OCI-LY7 (cell line): ENCODE measurements at regions not wholly inside any gene's neighbourhood (a gene's known extent, or its start where the extent isn't known, plus 50 kb on each side); places are given as distances from the start of the nearest gene placed in this dataset.

Experiments
- BruUV-seq: library from RNA; stranded (reverse); fragments of 400-500 nt; replicated peaks from 2 replicates; lab custom pipeline; 2021; lab: Mats Ljungman, UMichigan
- CTCF ChIA-PET: fragments of 300-600 bp; sonication (Branson Sonifier 250); formaldehyde crosslinking; loops from one replicate; lab custom pipeline; 2022; ENCODE audit warnings: antibody characterized with exemption; ENCODE audit not compliant: unreplicated experiment; lab: Charles Lee
- POLR2A ChIA-PET: fragments of 300-600 bp; sonication (Branson Sonifier 250); formaldehyde crosslinking; loops from one replicate; lab custom pipeline; 2022; ENCODE audit warnings: antibody characterized with exemption; lab: Charles Lee
- DNase-seq: peaks from one replicate; pipeline ENCODE4 v3.0.0-alpha.2; 2015; ENCODE audit warnings: low spot score
- H2AFZ ChIP-seq: fragments of 200-600 bp; sonication (generic), shearing (Covaris generic); 2 replicates; pipeline ENCODE4 v1.6.1; 2014; ENCODE audit warnings: mild to moderate bottlenecking, antibody characterized with exemption, low read length, moderate library complexity
- H3K27ac ChIP-seq: fragments of 200-600 bp; sonication (generic); 2 replicates; pipeline ENCODE4 v1.5.1; 2014; ENCODE audit warnings: mixed run types, low read depth, mild to moderate bottlenecking, moderate library complexity, low read length, inconsistent platforms; ENCODE audit not compliant: poor library complexity, severe bottlenecking
- H3K36me3 ChIP-seq: fragments of 200-600 bp; sonication (generic); 2 replicates; pipeline ENCODE4 v1.6.1; 2014; ENCODE audit warnings: mild to moderate bottlenecking, antibody characterized with exemption, low read length, moderate library complexity, mixed read lengths; ENCODE audit not compliant: insufficient read depth
- H3K4me1 ChIP-seq: fragments of 200-600 bp; sonication (generic); 2 replicates; pipeline ENCODE4 v1.5.1; 2014; ENCODE audit warnings: mild to moderate bottlenecking, low read length; ENCODE audit not compliant: insufficient read depth, poor library complexity, severe bottlenecking
- H3K4me2 ChIP-seq: fragments of 200-600 bp; sonication (generic); 2 replicates; pipeline ENCODE4 v1.6.1; 2014; ENCODE audit warnings: mild to moderate bottlenecking, low read length
- H3K4me3 ChIP-seq: fragments of 200-600 bp; sonication (generic); 2 replicates; pipeline ENCODE4 v1.5.1; 2014; ENCODE audit warnings: mild to moderate bottlenecking, low read depth, low read length; ENCODE audit not compliant: poor library complexity, severe bottlenecking
- H3K79me2 ChIP-seq: fragments of 200-600 bp; sonication (generic); 2 replicates; pipeline ENCODE4 v1.6.1; 2016; ENCODE audit warnings: low read depth, mild to moderate bottlenecking, low read length, moderate library complexity, mixed read lengths; ENCODE audit not compliant: insufficient read depth
- H3K9me2 ChIP-seq: fragments of 200-600 bp; sonication (generic); 2 replicates; pipeline ENCODE4 v1.6.1; 2016; ENCODE audit warnings: mild to moderate bottlenecking, low read length, mixed read lengths; ENCODE audit not compliant: insufficient read depth
- H3K9me3 ChIP-seq: fragments of 200-600 bp; sonication (generic); 2 replicates; pipeline ENCODE4 v1.6.1; 2014; ENCODE audit warnings: mild to moderate bottlenecking, mixed run types, low read length, mixed read lengths
- H4K20me1 ChIP-seq: fragments of 200-600 bp; sonication (generic); 2 replicates; pipeline ENCODE4 v1.6.1; 2014; ENCODE audit warnings: mild to moderate bottlenecking, antibody characterized with exemption, low read length, moderate library complexity, mixed read lengths; ENCODE audit not compliant: insufficient read depth
- EZH2phosphoT487 ChIP-seq: fragments of 200-600 bp; sonication (generic); IDR thresholded peaks from 2 replicates; pipeline ENCODE4 v1.6.1; 2018; ENCODE audit warnings: low read depth, borderline replicate concordance, mild to moderate bottlenecking, mixed run types, antibody characterized with exemption, low read length, moderate library complexity, mixed read lengths
- intact Hi-C: fragments of 100-400 bp; cut with micrococcal nuclease; formaldehyde crosslinking; loops from one replicate; pipeline ENCODE4 v1.10.0; 2022; ENCODE audit not compliant: unreplicated experiment
- TF ChIP-seq, protein P1 (sequence below): fragments of 200-600 bp; sonication (generic); conservative IDR thresholded peaks from 2 replicates; pipeline ENCODE4 v1.5.1; 2014; ENCODE audit warnings: mild to moderate bottlenecking, antibody characterized with exemption, low read length, moderate library complexity, mixed read lengths

DNA sequence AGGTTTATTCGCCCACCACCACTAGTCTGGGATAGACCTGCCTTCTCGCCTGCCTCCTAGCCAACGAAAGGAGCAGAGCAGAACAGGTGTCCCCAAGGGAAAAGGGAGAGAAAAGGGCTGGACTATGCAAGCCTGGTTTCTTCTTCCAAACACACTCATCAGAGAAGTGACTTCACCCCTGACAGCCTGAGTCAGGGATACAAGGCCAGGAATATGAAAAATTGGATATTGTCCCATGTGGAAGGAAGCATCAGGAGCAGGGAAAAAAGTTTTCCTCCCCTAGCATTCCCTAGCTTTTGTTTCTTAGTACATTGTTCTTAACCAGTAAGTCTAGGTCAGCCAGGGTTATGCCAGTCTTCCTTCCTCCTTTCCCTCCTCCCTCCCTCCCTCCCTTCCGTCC is 56.9 kb upstream of the TNRC6B start:
- Histone ChIP-seq H3K79me2 (no peaks in the 10 kb centered on the region), H3K9me2 (no peaks in the 10 kb centered on the region), H3K9me3 (no peaks in the 10 kb centered on the region), H3K27ac (no peak overlapping the region), H2AFZ (no peak overlapping the region), H4K20me1 (no peaks in the 10 kb centered on the region), H3K4me2 (no peak overlapping the region), H3K36me3 (no peaks in the 10 kb centered on the region), H3K4me1 (no peaks in the 10 kb centered on the region), H3K4me3 (no peak overlapping the region)
- intact Hi-C loops: no loop called here
- TF ChIP-seq, protein P1, sequence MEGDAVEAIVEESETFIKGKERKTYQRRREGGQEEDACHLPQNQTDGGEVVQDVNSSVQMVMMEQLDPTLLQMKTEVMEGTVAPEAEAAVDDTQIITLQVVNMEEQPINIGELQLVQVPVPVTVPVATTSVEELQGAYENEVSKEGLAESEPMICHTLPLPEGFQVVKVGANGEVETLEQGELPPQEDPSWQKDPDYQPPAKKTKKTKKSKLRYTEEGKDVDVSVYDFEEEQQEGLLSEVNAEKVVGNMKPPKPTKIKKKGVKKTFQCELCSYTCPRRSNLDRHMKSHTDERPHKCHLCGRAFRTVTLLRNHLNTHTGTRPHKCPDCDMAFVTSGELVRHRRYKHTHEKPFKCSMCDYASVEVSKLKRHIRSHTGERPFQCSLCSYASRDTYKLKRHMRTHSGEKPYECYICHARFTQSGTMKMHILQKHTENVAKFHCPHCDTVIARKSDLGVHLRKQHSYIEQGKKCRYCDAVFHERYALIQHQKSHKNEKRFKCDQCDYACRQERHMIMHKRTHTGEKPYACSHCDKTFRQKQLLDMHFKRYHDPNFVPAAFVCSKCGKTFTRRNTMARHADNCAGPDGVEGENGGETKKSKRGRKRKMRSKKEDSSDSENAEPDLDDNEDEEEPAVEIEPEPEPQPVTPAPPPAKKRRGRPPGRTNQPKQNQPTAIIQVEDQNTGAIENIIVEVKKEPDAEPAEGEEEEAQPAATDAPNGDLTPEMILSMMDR: no peak
- no peak for TF ChIP-seq EZH2phosphoT487
- no TSS peak for BruUV-seq
- ChIA-PET CTCF (no interaction called here), POLR2A (no interaction called here)
- DNase-seq: no peak

DNA sequence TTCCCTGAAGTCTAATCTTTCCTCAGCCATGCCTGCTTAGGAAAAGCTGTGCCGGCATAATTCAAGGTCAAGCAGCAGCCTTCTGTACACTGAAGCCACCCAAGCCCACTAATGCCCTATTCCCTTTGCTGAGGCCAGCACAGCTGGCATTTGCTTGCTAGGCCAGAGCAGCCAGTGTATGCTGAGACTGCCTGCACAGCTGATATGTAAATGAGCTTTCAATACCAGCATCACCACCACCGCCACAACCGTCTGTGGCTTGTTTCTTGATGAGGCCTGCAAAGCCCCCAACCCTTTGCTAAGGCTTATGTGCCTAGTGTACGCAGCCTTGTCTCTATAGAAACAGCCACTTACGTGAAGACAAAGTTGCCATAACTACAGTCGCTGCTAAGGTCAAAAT is 56.3 kb upstream of the TNRC6B start:
- no peaks in the 10 kb centered on the region for H3K36me3 ChIP-seq
- DNase-seq: no peak
- no TSS peak for BruUV-seq
- intact Hi-C loops: no loop called here
- POLR2A ChIA-PET: no interaction called here
- H3K79me2 ChIP-seq: no peaks in the 10 kb centered on the region
- H2AFZ ChIP-seq: no peak overlapping the region
- CTCF ChIA-PET: no interaction called here
- TF ChIP-seq, protein P1: no peak
- no peak for TF ChIP-seq EZH2phosphoT487
- no peak overlapping the region for H3K4me2 ChIP-seq
- no peaks in the 10 kb centered on the region for H3K4me1 ChIP-seq
- no peak overlapping the region for H3K27ac ChIP-seq
- no peak overlapping the region for H3K4me3 ChIP-seq
- no peaks in the 10 kb centered on the region for H3K9me3 ChIP-seq
- no peaks in the 10 kb centered on the region for H4K20me1 ChIP-seq
- H3K9me2 ChIP-seq: no peaks in the 10 kb centered on the region

DNA sequence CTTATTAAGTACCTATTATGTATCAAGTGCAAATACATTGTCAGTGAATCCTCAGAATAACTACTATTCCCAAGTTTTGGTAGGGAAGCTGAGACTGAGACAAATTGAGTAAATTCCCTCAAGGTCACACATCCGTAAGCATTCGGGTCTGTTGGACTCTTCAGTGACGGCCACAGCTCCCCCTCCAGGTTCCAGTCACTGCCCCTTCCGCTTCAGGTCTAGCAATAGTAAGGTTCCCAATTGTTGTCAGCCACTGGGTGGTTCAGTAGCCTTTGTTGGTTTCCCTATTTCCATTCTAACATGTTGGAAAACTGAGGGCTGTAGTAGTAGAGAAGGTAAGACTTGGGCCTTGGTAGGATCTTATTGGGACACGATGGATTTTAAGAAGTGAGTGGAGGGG is 54.9 kb upstream of the TNRC6B start:
- Histone ChIP-seq H3K9me2 (no peaks in the 10 kb centered on the region), H3K4me1 (no peaks in the 10 kb centered on the region), H2AFZ (no peak overlapping the region), H3K4me2 (no peak overlapping the region), H3K79me2 (no peaks in the 10 kb centered on the region), H4K20me1 (no peaks in the 10 kb centered on the region), H3K9me3 (no peaks in the 10 kb centered on the region), H3K36me3 (no peaks in the 10 kb centered on the region), H3K27ac (no peak overlapping the region), H3K4me3 (no peak overlapping the region)
- no peak for DNase-seq
- TF ChIP-seq, protein P1: no peak
- no peak for TF ChIP-seq EZH2phosphoT487
- POLR2A ChIA-PET: no interaction called here
- CTCF ChIA-PET: no interaction called here
- BruUV-seq: no TSS peak
- intact Hi-C loops: no loop called here
